Esophagus squamous epithelium (tissue), 4 donors: ENCODE measurements at regions not wholly inside any gene's neighbourhood (a gene's known extent, or its start where the extent isn't known, plus 50 kb on each side); places are given as distances from the start of the nearest gene placed in this dataset.

Source experiments
- POLR2A ChIP-seq, 4 donors: fragments of 450-650 bp; IDR thresholded peaks; one replicate each; pipeline ENCODE4 v1.6.1; 2017; ENCODE audit warnings: antibody characterized with exemption in 4 of 4, mild to moderate bottlenecking in 4 of 4, moderate library complexity in 3 of 4
- TF ChIP-seq, protein P1 (sequence below), 6 experiments: fragments of 450-650 bp in 4 of 6; fragments of 200-600 bp in 2 of 6; sonication (generic) in 2 of 6; IDR thresholded peaks; one replicate each; pipeline ENCODE4 v1.5.1; 2016 to 2019; ENCODE audit warnings: antibody characterized with exemption in 6 of 6, mild to moderate bottlenecking in 4 of 6, moderate library complexity in 4 of 6

DNA sequence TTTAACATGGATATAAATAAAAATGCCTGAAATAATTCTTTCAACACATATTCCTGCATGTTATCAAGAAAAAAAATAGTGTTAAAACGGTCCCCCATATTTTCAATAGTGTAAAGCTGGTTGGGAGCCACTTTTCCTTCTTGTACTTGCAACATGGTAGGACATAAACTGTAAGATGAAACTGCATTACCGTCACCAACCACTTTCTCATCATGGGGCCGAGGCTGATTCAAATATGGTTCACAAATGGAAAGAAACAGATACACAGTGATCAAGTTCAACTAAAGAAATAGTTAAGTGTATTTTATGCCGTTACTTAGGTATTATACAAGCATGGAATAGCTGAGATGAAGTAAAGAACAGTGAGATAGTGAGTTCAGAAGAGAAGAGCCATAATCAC lies 360.7 kb downstream of the ZEB2 start:
- TF ChIP-seq, protein P1, sequence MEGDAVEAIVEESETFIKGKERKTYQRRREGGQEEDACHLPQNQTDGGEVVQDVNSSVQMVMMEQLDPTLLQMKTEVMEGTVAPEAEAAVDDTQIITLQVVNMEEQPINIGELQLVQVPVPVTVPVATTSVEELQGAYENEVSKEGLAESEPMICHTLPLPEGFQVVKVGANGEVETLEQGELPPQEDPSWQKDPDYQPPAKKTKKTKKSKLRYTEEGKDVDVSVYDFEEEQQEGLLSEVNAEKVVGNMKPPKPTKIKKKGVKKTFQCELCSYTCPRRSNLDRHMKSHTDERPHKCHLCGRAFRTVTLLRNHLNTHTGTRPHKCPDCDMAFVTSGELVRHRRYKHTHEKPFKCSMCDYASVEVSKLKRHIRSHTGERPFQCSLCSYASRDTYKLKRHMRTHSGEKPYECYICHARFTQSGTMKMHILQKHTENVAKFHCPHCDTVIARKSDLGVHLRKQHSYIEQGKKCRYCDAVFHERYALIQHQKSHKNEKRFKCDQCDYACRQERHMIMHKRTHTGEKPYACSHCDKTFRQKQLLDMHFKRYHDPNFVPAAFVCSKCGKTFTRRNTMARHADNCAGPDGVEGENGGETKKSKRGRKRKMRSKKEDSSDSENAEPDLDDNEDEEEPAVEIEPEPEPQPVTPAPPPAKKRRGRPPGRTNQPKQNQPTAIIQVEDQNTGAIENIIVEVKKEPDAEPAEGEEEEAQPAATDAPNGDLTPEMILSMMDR (IDR thresholded peaks at IDR 0.05) = no peak
- TF ChIP-seq POLR2A (IDR thresholded peaks at IDR 0.05) = no peak
